Right lobe of liver (tissue), 6 donors: ENCODE measurements at regions not wholly inside any gene's neighbourhood (a gene's known extent, or its start where the extent isn't known, plus 50 kb on each side); places are given as distances from the start of the nearest gene placed in this dataset.

Experiments used
- ATAC-seq, 4 donors: fragments of 200-7000 bp; cut with Tn5 transposase; one replicate each; pipeline ENCODE4 v1.9.1; 2020; ENCODE audit warnings: mild to moderate bottlenecking in 4 of 4, moderate library complexity in 4 of 4
- DNase-seq, 3 donors: peaks; one replicate each; pipeline ENCODE4 v3.0.0-alpha.2; 2020
- H3K27ac ChIP-seq, 3 donors: fragments of 200-600 bp; one replicate each; pipeline ENCODE4 v1.8.0; 2022
- H3K27me3 ChIP-seq, 2 donors: fragments of 200-600 bp; one replicate each; pipeline ENCODE4 v1.8.0; 2022
- H3K36me3 ChIP-seq, 4 donors: fragments of 200-600 bp; sonication (generic) in 1 of 4; one replicate each; pipeline versions ENCODE4 v1.5.1 to v1.8.0; 2017 to 2022; ENCODE audit warnings: control low read depth in 1 of 4
- H3K4me1 ChIP-seq, 4 donors: fragments of 200-600 bp; sonication (generic) in 1 of 4; one replicate each; pipeline versions ENCODE4 v1.5.1 to v1.8.0; 2017 to 2022; ENCODE audit warnings: control low read depth in 1 of 4
- H3K4me3 ChIP-seq, 3 donors: fragments of 200-600 bp; one replicate each; pipeline ENCODE4 v1.8.0; 2022
- H3K9me3 ChIP-seq, 4 donors: fragments of 200-600 bp; sonication (generic) in 1 of 4; one replicate each; pipeline versions ENCODE4 v1.5.1 to v1.8.0; 2017 to 2022; ENCODE audit warnings: control low read depth in 1 of 4
- CTCF ChIP-seq, 4 donors: fragments of 200-600 bp in 3 of 4; fragments of 450-650 bp in 1 of 4; IDR thresholded peaks; one replicate each; pipeline versions ENCODE4 v1.5.1 to v1.8.0; 2016 to 2022; ENCODE audit warnings: antibody characterized with exemption in 4 of 4, mild to moderate bottlenecking in 2 of 4
- POLR2A ChIP-seq: fragments of 450-650 bp; IDR thresholded peaks from one replicate; pipeline ENCODE4 v1.6.1; 2017; ENCODE audit warnings: antibody characterized with exemption, mild to moderate bottlenecking
- WGBS: methylation state at CpG from one replicate; pipeline ENCODE4 v1.1.6; 2018; ENCODE audit warnings: low coverage, low lambda C conversion rate; ENCODE audit not compliant: insufficient coverage; ENCODE audit errors: missing lambda C conversion rate; 5-methylcytosine and 5-hydroxymethylcytosine counted together
- intact Hi-C, 2 donors: fragments of 100-400 bp; cut with DNase I; formaldehyde crosslinking; loops; one replicate each; pipeline versions ENCODE4 v1.11.2 to v1.14.1; 2022
- small RNA-seq, 2 experiments: library from RNA; depleted of rRNA; stranded (forward); fragments of <200 nt; gene quantifications; one replicate each; pipeline ENCODE3, GENCODE V24; 2016
- donor health status: DM: no; HTN: yes; CAD: no.
- donor health status: DM: no; HTN: no; CAD: no.
- donor health status: DM: no; HTN: no; CAD: no.
- donor health status: DM: no; HTN: yes; CAD: no.
- donor health status: DM: no; HTN: yes; CAD: no.

GRCh38 chr4:98711526-98711925 lies 53.1 kb upstream of the TSPAN5 start:
- Histone ChIP-seq H3K4me1 (no peaks in the 10 kb centered on the region), H3K36me3 (no peaks in the 10 kb centered on the region), H3K4me3 (no peak overlapping the region), H3K27ac (no peak overlapping the region), H3K27me3 (no peaks in the 10 kb centered on the region), H3K9me3 (no peaks in the 10 kb centered on the region)
- DNase-seq = no peak
- TF ChIP-seq CTCF (IDR thresholded peaks at IDR 0.05) = no peak
- TF ChIP-seq POLR2A = no peak
- intact Hi-C loops = no loop called here
- no peak for ATAC-seq

- intact Hi-C loops = no loop called here
- no peak for DNase-seq
- H3K27me3 ChIP-seq = no peaks in the 10 kb centered on the region
- TF ChIP-seq CTCF (IDR thresholded peaks at IDR 0.05) (no peak), POLR2A (no peak)
- no peak for ATAC-seq
- H3K4me1 ChIP-seq = no peaks in the 10 kb centered on the region
- no peak overlapping the region for H3K27ac ChIP-seq
- no peaks in the 10 kb centered on the region for H3K9me3 ChIP-seq
- WGBS = 48% methylated on average over 4 of the region's 4 CpGs
- no peaks in the 10 kb centered on the region for H3K36me3 ChIP-seq
- H3K4me3 ChIP-seq = no peak overlapping the region
Observed at GRCh38 chr4:98710831-98711230, 52.4 kb upstream of the TSPAN5 start.

Small RNAs in the stretch of these regions (small RNA-seq; reads per million reads assigned to genes)
- gene AC114811.1 = 0 reads per million in 2 experiments
